ENCODE measurements at regions not wholly inside any gene's neighbourhood (a gene's known extent, or its start where the extent isn't known, plus 50 kb on each side); places are given as distances from the start of the nearest gene placed in this dataset.

- Mint-ChIP-seq H3K4me1 (peaks cover 11% of the 10 kb centered on the region), H3K27ac (no peak overlapping the region), H3K9me3 (no peaks in the 10 kb centered on the region), H3K36me3 (no peaks in the 10 kb centered on the region), H3K27me3 (ENCODE audit: low read depth) (no peaks in the 10 kb centered on the region), H3K4me3 (no peak overlapping the region)
- TF ChIP-seq ZNF416 (CRISPR knock-in tag; IDR thresholded peaks at IDR 0.05) (no peak), ZNF396 (CRISPR knock-in tag; IDR thresholded peaks at IDR 0.05; ENCODE audit: borderline replicate concordance) (no peak), HMGA2 (CRISPR knock-in tag; IDR thresholded peaks at IDR 0.05) (no peak), ZNF219 (CRISPR knock-in tag; IDR thresholded peaks at IDR 0.05; ENCODE audit: borderline replicate concordance) (no peak), NFE2L1 (CRISPR knock-in tag; IDR thresholded peaks at IDR 0.05) (no peak), PRRX2 (CRISPR knock-in tag; IDR thresholded peaks at IDR 0.05) (no peak), TEAD1 (CRISPR knock-in tag; IDR thresholded peaks at IDR 0.05) (no peak), ETV6 (CRISPR knock-in tag; IDR thresholded peaks at IDR 0.05) (no peak), ZNF317 (CRISPR knock-in tag; IDR thresholded peaks at IDR 0.05; ENCODE audit: borderline replicate concordance, low read depth) (no peak), SMAD3 (CRISPR knock-in tag; IDR thresholded peaks at IDR 0.05; ENCODE audit: borderline replicate concordance) (no peak), GRHL2 (CRISPR knock-in tag; IDR thresholded peaks at IDR 0.05; ENCODE audit: insufficient replicate concordance, severe bottlenecking) (no peak), ERG (CRISPR knock-in tag; IDR thresholded peaks at IDR 0.05) (no peak), JUN (CRISPR knock-in tag; IDR thresholded peaks at IDR 0.05) (no peak), TEAD4 (CRISPR knock-in tag; IDR thresholded peaks at IDR 0.05) (no peak)
- TF ChIP-seq, protein P1, sequence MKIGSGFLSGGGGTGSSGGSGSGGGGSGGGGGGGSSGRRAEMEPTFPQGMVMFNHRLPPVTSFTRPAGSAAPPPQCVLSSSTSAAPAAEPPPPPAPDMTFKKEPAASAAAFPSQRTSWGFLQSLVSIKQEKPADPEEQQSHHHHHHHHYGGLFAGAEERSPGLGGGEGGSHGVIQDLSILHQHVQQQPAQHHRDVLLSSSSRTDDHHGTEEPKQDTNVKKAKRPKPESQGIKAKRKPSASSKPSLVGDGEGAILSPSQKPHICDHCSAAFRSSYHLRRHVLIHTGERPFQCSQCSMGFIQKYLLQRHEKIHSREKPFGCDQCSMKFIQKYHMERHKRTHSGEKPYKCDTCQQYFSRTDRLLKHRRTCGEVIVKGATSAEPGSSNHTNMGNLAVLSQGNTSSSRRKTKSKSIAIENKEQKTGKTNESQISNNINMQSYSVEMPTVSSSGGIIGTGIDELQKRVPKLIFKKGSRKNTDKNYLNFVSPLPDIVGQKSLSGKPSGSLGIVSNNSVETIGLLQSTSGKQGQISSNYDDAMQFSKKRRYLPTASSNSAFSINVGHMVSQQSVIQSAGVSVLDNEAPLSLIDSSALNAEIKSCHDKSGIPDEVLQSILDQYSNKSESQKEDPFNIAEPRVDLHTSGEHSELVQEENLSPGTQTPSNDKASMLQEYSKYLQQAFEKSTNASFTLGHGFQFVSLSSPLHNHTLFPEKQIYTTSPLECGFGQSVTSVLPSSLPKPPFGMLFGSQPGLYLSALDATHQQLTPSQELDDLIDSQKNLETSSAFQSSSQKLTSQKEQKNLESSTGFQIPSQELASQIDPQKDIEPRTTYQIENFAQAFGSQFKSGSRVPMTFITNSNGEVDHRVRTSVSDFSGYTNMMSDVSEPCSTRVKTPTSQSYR (CRISPR knock-in tag; IDR thresholded peaks at IDR 0.05) = no peak
- TF ChIP-seq, protein P2, sequence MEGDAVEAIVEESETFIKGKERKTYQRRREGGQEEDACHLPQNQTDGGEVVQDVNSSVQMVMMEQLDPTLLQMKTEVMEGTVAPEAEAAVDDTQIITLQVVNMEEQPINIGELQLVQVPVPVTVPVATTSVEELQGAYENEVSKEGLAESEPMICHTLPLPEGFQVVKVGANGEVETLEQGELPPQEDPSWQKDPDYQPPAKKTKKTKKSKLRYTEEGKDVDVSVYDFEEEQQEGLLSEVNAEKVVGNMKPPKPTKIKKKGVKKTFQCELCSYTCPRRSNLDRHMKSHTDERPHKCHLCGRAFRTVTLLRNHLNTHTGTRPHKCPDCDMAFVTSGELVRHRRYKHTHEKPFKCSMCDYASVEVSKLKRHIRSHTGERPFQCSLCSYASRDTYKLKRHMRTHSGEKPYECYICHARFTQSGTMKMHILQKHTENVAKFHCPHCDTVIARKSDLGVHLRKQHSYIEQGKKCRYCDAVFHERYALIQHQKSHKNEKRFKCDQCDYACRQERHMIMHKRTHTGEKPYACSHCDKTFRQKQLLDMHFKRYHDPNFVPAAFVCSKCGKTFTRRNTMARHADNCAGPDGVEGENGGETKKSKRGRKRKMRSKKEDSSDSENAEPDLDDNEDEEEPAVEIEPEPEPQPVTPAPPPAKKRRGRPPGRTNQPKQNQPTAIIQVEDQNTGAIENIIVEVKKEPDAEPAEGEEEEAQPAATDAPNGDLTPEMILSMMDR (IDR thresholded peaks at IDR 0.05) = no peak
- TF ChIP-seq, protein P3, sequence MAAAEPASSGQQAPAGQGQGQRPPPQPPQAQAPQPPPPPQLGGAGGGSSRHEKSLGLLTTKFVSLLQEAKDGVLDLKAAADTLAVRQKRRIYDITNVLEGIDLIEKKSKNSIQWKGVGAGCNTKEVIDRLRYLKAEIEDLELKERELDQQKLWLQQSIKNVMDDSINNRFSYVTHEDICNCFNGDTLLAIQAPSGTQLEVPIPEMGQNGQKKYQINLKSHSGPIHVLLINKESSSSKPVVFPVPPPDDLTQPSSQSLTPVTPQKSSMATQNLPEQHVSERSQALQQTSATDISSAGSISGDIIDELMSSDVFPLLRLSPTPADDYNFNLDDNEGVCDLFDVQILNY (CRISPR knock-in tag; IDR thresholded peaks at IDR 0.05) = no peak
- TF ChIP-seq, protein P4, sequence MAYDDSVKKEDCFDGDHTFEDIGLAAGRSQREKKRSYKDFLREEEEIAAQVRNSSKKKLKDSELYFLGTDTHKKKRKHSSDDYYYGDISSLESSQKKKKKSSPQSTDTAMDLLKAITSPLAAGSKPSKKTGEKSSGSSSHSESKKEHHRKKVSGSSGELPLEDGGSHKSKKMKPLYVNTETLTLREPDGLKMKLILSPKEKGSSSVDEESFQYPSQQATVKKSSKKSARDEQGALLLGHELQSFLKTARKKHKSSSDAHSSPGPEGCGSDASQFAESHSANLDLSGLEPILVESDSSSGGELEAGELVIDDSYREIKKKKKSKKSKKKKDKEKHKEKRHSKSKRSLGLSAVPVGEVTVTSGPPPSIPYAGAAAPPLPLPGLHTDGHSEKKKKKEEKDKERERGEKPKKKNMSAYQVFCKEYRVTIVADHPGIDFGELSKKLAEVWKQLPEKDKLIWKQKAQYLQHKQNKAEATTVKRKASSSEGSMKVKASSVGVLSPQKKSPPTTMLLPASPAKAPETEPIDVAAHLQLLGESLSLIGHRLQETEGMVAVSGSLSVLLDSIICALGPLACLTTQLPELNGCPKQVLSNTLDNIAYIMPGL (CRISPR knock-in tag; IDR thresholded peaks at IDR 0.05) = no peak
- ATAC-seq = no peak
- POLR2A ChIA-PET = no interaction called here
- no peak for DNase-seq (ENCODE audit: low spot score)
- CTCF ChIA-PET = no interaction called here
These were observed 361.9 kb upstream of the KCNMB2 start for GRCh38 chr3:178174201-178174915.
